PC-3 (cell line): ENCODE measurements at regions not wholly inside any gene's neighbourhood (a gene's known extent, or its start where the extent isn't known, plus 50 kb on each side); places are given as distances from the start of the nearest gene placed in this dataset.

Source experiments
- ATAC-seq: fragments of 200-7000 bp; cut with Tn5 transposase; 2 replicates; pipeline ENCODE4 v1.9.1; 2020; ENCODE audit warnings: mild to moderate bottlenecking, moderate library complexity
- BruUV-seq: library from RNA; stranded (reverse); fragments of 400-500 nt; replicated peaks from 2 replicates; lab custom pipeline; 2021; lab: Mats Ljungman, UMichigan
- CTCF ChIA-PET: fragments of 300-600 bp; sonication (Branson Sonifier 250); formaldehyde crosslinking; loops from one replicate; lab custom pipeline; 2022; ENCODE audit warnings: antibody characterized with exemption; lab: Charles Lee
- POLR2A ChIA-PET: fragments of 300-600 bp; sonication (Branson Sonifier 250); formaldehyde crosslinking; loops from one replicate; lab custom pipeline; 2022; ENCODE audit warnings: antibody characterized with exemption; ENCODE audit not compliant: unreplicated experiment; lab: Charles Lee
- DNase-seq: peaks from one replicate; pipeline ENCODE4 v3.0.0-alpha.2; 2015
- H2AFZ ChIP-seq: fragments of 300-600 bp; sonication (generic); 2 replicates; pipeline ENCODE4 v1.6.0; 2016; ENCODE audit warnings: antibody characterized with exemption, low read length
- H3F3A ChIP-seq: fragments of 300-600 bp; sonication (generic); one replicate; pipeline ENCODE4 v1.6.0; 2017; ENCODE audit warnings: antibody characterized with exemption, low read length, control low read depth, mild to moderate bottlenecking; ENCODE audit not compliant: unreplicated experiment
- H3K27ac ChIP-seq: fragments of 300-600 bp; sonication (generic); 2 replicates; pipeline ENCODE4 v1.5.1; 2016; ENCODE audit warnings: mild to moderate bottlenecking, low read length
- H3K27me3 ChIP-seq: fragments of 300-600 bp; sonication (generic); 2 replicates; pipeline ENCODE4 v1.6.1; 2016; ENCODE audit warnings: low read length, mixed read lengths
- H3K36me3 ChIP-seq: fragments of 300-600 bp; sonication (generic); 2 replicates; pipeline ENCODE4 v1.6.1; 2016; ENCODE audit warnings: low read depth, mixed run types, low read length, mixed read lengths
- H3K4me1 ChIP-seq: fragments of 300-600 bp; sonication (generic); 2 replicates; pipeline ENCODE4 v1.5.1; 2016; ENCODE audit warnings: low read length; ENCODE audit not compliant: insufficient read depth
- H3K4me2 ChIP-seq: fragments of 300-600 bp; sonication (generic); 2 replicates; pipeline ENCODE4 v1.6.0; 2016; ENCODE audit warnings: low read length
- H3K4me3 ChIP-seq: fragments of 300-600 bp; sonication (generic); 2 replicates; pipeline ENCODE4 v1.5.1; 2016; ENCODE audit warnings: mild to moderate bottlenecking, low read length, mixed read lengths
- H3K79me2 ChIP-seq: fragments of 300-600 bp; sonication (generic); 2 replicates; pipeline ENCODE4 v1.6.1; 2017; ENCODE audit warnings: low read length, mixed read lengths
- H3K9ac ChIP-seq: fragments of 300-600 bp; sonication (generic); 2 replicates; pipeline ENCODE4 v1.6.0; 2016; ENCODE audit warnings: mild to moderate bottlenecking, low read length
- H3K9me2 ChIP-seq: fragments of 300-600 bp; sonication (generic); replicated peaks from 2 replicates; pipeline ENCODE4 v1.6.1; 2016; ENCODE audit warnings: mixed run types, low read length, mixed read lengths
- H3K9me3 ChIP-seq: fragments of 300-600 bp; sonication (generic); 2 replicates; pipeline ENCODE4 v1.6.1; 2016; ENCODE audit warnings: low read length, mixed read lengths
- H4K20me1 ChIP-seq: fragments of 300-600 bp; sonication (generic); 2 replicates; pipeline ENCODE4 v1.6.1; 2016; ENCODE audit warnings: low read length, mixed read lengths
- CTCF ChIP-seq: fragments of 300-600 bp; sonication (generic); conservative IDR thresholded peaks from 2 replicates; pipeline ENCODE4 v1.5.1; 2017; ENCODE audit warnings: antibody characterized with exemption, low read depth, mild to moderate bottlenecking, low read length
- EZH2 ChIP-seq: fragments of 300-600 bp; sonication (generic); IDR thresholded peaks from one replicate; pipeline ENCODE4 v1.6.1; 2017; ENCODE audit warnings: antibody characterized with exemption, mild to moderate bottlenecking, low read length; ENCODE audit not compliant: unreplicated experiment
- EZH2phosphoT487 ChIP-seq: fragments of 300-600 bp; sonication (generic); IDR thresholded peaks from 2 replicates; pipeline ENCODE4 v1.6.1; 2018; ENCODE audit warnings: mild to moderate bottlenecking, antibody characterized with exemption, low read length, borderline replicate concordance
- intact Hi-C: fragments of 100-400 bp; cut with micrococcal nuclease; formaldehyde crosslinking; loops from 2 replicates; pipeline ENCODE4 v1.9.0; 2023

GRCh38 chr5:93281980-93282772 is 298.8 kb downstream of the NR2F1-AS1 start:
- H2AFZ ChIP-seq = no peak overlapping the region
- peaks cover 4% of the 10 kb centered on the region; the same call in 1 of the 2 replicates for H3K36me3 ChIP-seq
- H3K4me3 ChIP-seq = no peak overlapping the region
- H3F3A ChIP-seq = peaks cover 4% of the 10 kb centered on the region
- H3K79me2 ChIP-seq = no peaks in the 10 kb centered on the region
- ChIA-PET POLR2A (no interaction called here), CTCF (no interaction called here)
- intact Hi-C loops = no loop called here
- TF ChIP-seq EZH2 = no peak
- no peak for TF ChIP-seq EZH2phosphoT487
- TF ChIP-seq CTCF = no peak
- no peaks in the 10 kb centered on the region for H3K27me3 ChIP-seq
- no peak overlapping the region for H3K27ac ChIP-seq
- ATAC-seq (no peak), DNase-seq (no peak)
- BruUV-seq = no TSS peak
- no peaks in the 10 kb centered on the region for H4K20me1 ChIP-seq
- H3K4me2 ChIP-seq = no peak overlapping the region
- peaks cover 48% of the 10 kb centered on the region for H3K4me1 ChIP-seq
- peaks cover 5% of the 10 kb centered on the region; the same call in 1 of the 2 replicates for H3K9me3 ChIP-seq
- H3K9me2 ChIP-seq = no peaks in the 10 kb centered on the region
- H3K9ac ChIP-seq = no peak overlapping the region

- intact Hi-C loops = no loop called here
Measured at GRCh38 chr5:93280518-93280917, 300.5 kb downstream of the NR2F1-AS1 start.

More at GRCh38 chr5:93280518-93280917, 300.5 kb downstream of the NR2F1-AS1 start:
- no peaks in the 10 kb centered on the region for H4K20me1 ChIP-seq
- no peaks in the 10 kb centered on the region for H3K79me2 ChIP-seq
- TF ChIP-seq EZH2 (no peak), EZH2phosphoT487 (no peak), CTCF (no peak)
- H3K36me3 ChIP-seq = no peaks in the 10 kb centered on the region
- no peak overlapping the region for H3K4me3 ChIP-seq
- H2AFZ ChIP-seq = no peak overlapping the region
- H3K4me1 ChIP-seq = peaks cover 52% of the 10 kb centered on the region
- ChIA-PET CTCF (no interaction called here), POLR2A (no interaction called here)
- H3K4me2 ChIP-seq = no peak overlapping the region
- H3K27ac ChIP-seq = no peak overlapping the region
- no peak overlapping the region for H3K9ac ChIP-seq
- H3K9me2 ChIP-seq = no peaks in the 10 kb centered on the region
- peak; percentile 24 for DNase-seq
- peaks cover 4% of the 10 kb centered on the region for H3F3A ChIP-seq
- no TSS peak for BruUV-seq
- no peaks in the 10 kb centered on the region for H3K9me3 ChIP-seq
- H3K27me3 ChIP-seq = no peaks in the 10 kb centered on the region
- no peak for ATAC-seq
